ENCODE measurements at regions not wholly inside any gene's neighbourhood (a gene's known extent, or its start where the extent isn't known, plus 50 kb on each side); places are given as distances from the start of the nearest gene placed in this dataset.

GRCh38 chr14:86882818-86883217 is 1110.2 kb downstream of the GALC start:
- H3K27me3 Mint-ChIP-seq = no peaks in the 10 kb centered on the region
- ATAC-seq (ENCODE audit: low read depth) = no peak

GRCh38 chr14:86865934-86866333 is 1127.0 kb downstream of the GALC start:
- Mint-ChIP-seq H3K27me3 (no peaks in the 10 kb centered on the region), H3K4me1 (no peaks in the 10 kb centered on the region), H3K36me3 (no peaks in the 10 kb centered on the region), H3K27ac (no peak overlapping the region), H3K9me3 (peaks cover 2% of the 10 kb centered on the region), H3K4me3 (no peak overlapping the region)
- POLR2A ChIA-PET = no interaction called here
- DNase-seq (no peak), ATAC-seq (ENCODE audit: low read depth) (no peak)

More at GRCh38 chr14:86882818-86883217, 1110.2 kb downstream of the GALC start:
- Mint-ChIP-seq H3K4me1 (no peaks in the 10 kb centered on the region), H3K4me3 (no peak overlapping the region), H3K9me3 (peaks cover 7% of the 10 kb centered on the region), H3K36me3 (no peaks in the 10 kb centered on the region), H3K27ac (no peak overlapping the region)
- POLR2A ChIA-PET = no interaction called here
- no peak for DNase-seq

DNA sequence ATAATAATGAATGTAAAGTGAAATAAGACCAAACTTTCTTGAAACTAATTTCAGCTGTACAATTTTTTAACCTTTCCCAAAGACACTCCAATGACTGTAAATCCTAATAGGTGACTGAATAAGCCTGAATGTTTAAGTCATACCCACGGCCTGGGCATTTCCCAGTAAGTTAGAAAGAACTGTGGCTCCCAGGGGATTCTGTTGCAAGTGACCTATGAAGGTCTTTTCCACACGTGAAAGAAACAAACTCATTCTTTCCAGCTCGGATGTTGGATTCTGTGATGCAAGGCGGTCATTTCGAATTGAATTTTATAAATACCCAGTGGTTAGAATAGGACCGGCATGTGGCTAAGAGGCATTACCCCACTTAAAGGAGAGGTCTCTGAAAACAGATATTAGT is 1134.4 kb downstream of the GALC start:
- no peaks in the 10 kb centered on the region for H3K36me3 Mint-ChIP-seq
- H3K27me3 Mint-ChIP-seq = no peaks in the 10 kb centered on the region
- POLR2A ChIA-PET = interaction anchor here (0.6 kb wide), 1 partner anchor 338 kb away, joined by 4 read pairs; no protein-coding TSS in a partner anchor
- no peaks in the 10 kb centered on the region for H3K4me1 Mint-ChIP-seq
- no peak overlapping the region for H3K27ac Mint-ChIP-seq
- DNase-seq = no peak
- peaks cover 3% of the 10 kb centered on the region for H3K9me3 Mint-ChIP-seq
- no peak for ATAC-seq (ENCODE audit: low read depth)
- H3K4me3 Mint-ChIP-seq = no peak overlapping the region

DNA sequence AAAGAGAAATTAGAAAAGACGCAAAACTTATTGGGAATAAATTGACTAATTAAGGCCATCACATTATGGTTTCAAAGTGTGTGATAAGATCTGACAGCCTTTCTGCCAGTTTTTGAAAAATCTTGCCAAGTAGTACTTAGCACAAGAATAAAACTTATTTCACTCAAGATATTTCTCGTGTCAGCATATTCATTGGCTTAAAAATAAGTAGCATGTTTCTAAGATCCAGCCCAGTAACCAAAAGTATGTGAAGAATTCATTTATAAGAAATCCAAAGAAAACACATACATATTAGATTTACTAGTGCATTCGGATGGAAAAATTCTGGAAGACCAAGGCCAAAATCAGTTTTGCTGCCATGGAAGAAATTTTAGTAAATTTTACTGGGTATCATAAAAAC is 1135.0 kb downstream of the GALC start:
- no peak overlapping the region for H3K4me3 Mint-ChIP-seq
- H3K27me3 Mint-ChIP-seq = no peaks in the 10 kb centered on the region
- no peak for ATAC-seq (ENCODE audit: low read depth)
- POLR2A ChIA-PET = no interaction called here
- no peak overlapping the region for H3K27ac Mint-ChIP-seq
- H3K4me1 Mint-ChIP-seq = no peaks in the 10 kb centered on the region
- peaks cover 3% of the 10 kb centered on the region for H3K9me3 Mint-ChIP-seq
- DNase-seq = no peak
- no peaks in the 10 kb centered on the region for H3K36me3 Mint-ChIP-seq

- POLR2A ChIA-PET = no interaction called here
- H3K4me1 Mint-ChIP-seq = no peaks in the 10 kb centered on the region
Measured at GRCh38 chr14:86852530-86852929, 1140.5 kb downstream of the GALC start.

GRCh38 chr14:86847140-86847539 is 1145.8 kb downstream of the GALC start:
- POLR2A ChIA-PET = no interaction called here
- H3K27ac Mint-ChIP-seq = no peak overlapping the region
- H3K9me3 Mint-ChIP-seq = peaks cover 3% of the 10 kb centered on the region
- H3K27me3 Mint-ChIP-seq = no peaks in the 10 kb centered on the region
- no peaks in the 10 kb centered on the region for H3K4me1 Mint-ChIP-seq
- no peak overlapping the region for H3K4me3 Mint-ChIP-seq
- no peak for DNase-seq
- no peak for ATAC-seq (ENCODE audit: low read depth)
- H3K36me3 Mint-ChIP-seq = no peaks in the 10 kb centered on the region

More at GRCh38 chr14:86852530-86852929, 1140.5 kb downstream of the GALC start:
- Mint-ChIP-seq H3K9me3 (no peaks in the 10 kb centered on the region), H3K27ac (no peak overlapping the region), H3K36me3 (no peaks in the 10 kb centered on the region), H3K4me3 (no peak overlapping the region), H3K27me3 (no peaks in the 10 kb centered on the region)
- ATAC-seq (ENCODE audit: low read depth) = no peak
- no peak for DNase-seq

- ATAC-seq (ENCODE audit: low read depth) (no peak), DNase-seq (no peak)
- H3K27ac Mint-ChIP-seq = no peak overlapping the region
- no peaks in the 10 kb centered on the region for H3K4me1 Mint-ChIP-seq
- H3K36me3 Mint-ChIP-seq = no peaks in the 10 kb centered on the region
- H3K4me3 Mint-ChIP-seq = no peak overlapping the region
- no peaks in the 10 kb centered on the region for H3K27me3 Mint-ChIP-seq
- POLR2A ChIA-PET = no interaction called here
- H3K9me3 Mint-ChIP-seq = peaks cover 1% of the 10 kb centered on the region
Measured at GRCh38 chr14:86838363-86838762, 1154.6 kb downstream of the GALC start.

GRCh38 chr14:86826661-86827060 is 1166.3 kb downstream of the GALC start:
- ATAC-seq (ENCODE audit: low read depth) (no peak), DNase-seq (no peak)
- Mint-ChIP-seq H3K27me3 (no peaks in the 10 kb centered on the region), H3K4me3 (no peak overlapping the region), H3K36me3 (no peaks in the 10 kb centered on the region), H3K4me1 (no peaks in the 10 kb centered on the region), H3K27ac (no peak overlapping the region), H3K9me3 (no peaks in the 10 kb centered on the region)
- POLR2A ChIA-PET = no interaction called here

DNA sequence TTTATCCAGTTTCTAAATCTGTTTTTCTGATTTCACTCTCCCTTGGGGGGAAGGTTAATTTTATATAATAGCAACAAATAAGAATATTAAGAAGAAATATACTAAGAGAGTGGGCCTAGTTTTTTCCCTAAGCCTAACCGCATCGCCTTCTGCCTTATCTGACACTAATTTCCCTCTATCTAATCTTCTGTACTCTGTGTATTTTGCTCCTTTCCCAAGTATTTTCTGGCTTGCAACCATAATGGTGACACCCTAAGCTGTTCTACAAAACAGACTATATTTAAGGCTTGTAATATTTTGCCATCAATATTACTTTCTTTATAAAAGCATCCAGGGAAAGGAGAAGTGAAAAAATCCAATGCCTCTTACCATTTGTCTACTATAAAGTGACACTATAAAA is 1168.8 kb downstream of the GALC start:
- Mint-ChIP-seq H3K36me3 (no peaks in the 10 kb centered on the region), H3K27me3 (no peaks in the 10 kb centered on the region), H3K4me3 (no peak overlapping the region), H3K4me1 (no peaks in the 10 kb centered on the region), H3K9me3 (no peaks in the 10 kb centered on the region), H3K27ac (no peak overlapping the region)
- ATAC-seq (ENCODE audit: low read depth) (no peak), DNase-seq (no peak)
- POLR2A ChIA-PET = no interaction called here

DNA sequence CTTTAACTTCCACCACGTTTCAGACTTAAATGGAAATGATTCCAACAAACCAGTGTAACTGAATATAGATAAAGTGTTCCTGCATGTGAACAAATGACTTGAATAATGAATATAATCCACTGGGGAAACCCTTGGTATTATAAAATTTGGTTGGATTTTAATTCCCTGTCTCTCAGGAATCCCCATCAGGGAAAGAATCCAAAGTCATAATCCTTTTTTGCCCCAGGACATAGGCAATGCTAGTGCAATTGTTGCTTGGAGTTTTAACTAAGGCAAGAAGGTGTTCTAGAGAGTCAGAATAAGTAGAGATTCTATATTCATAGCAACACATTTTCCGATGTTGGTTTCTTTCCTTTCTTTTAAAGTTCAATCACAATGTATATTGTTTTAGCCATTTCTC is 1169.4 kb downstream of the GALC start:
- POLR2A ChIA-PET = no interaction called here
- ATAC-seq (ENCODE audit: low read depth) = no peak
- H3K4me3 Mint-ChIP-seq = no peak overlapping the region

DNA sequence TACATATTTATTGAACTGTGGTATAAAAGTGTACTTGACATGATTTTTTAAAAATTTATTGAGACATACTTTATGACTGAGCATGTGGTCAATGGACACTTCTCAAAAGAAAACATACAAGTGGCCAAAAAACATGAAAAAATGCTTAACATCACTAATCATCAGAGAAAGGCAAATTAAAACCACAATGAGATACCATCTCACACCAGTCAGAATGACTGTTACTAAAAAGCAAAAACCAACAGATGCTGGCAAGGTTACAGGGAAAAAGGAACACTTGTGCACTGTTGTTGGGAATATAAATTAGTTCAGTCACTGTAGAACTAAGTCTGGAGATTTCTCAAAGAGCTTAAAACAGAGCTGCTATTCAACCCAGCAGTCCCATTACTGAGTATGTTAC is 1177.6 kb downstream of the GALC start:
- Mint-ChIP-seq H3K9me3 (peaks cover 17% of the 10 kb centered on the region), H3K4me3 (no peak overlapping the region), H3K4me1 (no peaks in the 10 kb centered on the region), H3K36me3 (no peaks in the 10 kb centered on the region), H3K27me3 (peaks cover 2% of the 10 kb centered on the region), H3K27ac (no peak overlapping the region)
- DNase-seq (no peak), ATAC-seq (ENCODE audit: low read depth) (no peak)
- POLR2A ChIA-PET = no interaction called here

More for the DNA sequence above, 1169.4 kb downstream of the GALC start:
- H3K9me3 Mint-ChIP-seq = no peaks in the 10 kb centered on the region
- H3K27ac Mint-ChIP-seq = no peak overlapping the region
- DNase-seq = no peak
- no peaks in the 10 kb centered on the region for H3K36me3 Mint-ChIP-seq
- no peaks in the 10 kb centered on the region for H3K27me3 Mint-ChIP-seq
- H3K4me1 Mint-ChIP-seq = no peaks in the 10 kb centered on the region

- no peaks in the 10 kb centered on the region for H3K36me3 Mint-ChIP-seq
- no peaks in the 10 kb centered on the region for H3K27me3 Mint-ChIP-seq
- POLR2A ChIA-PET = no interaction called here
- no peaks in the 10 kb centered on the region for H3K9me3 Mint-ChIP-seq
- no peak overlapping the region for H3K4me3 Mint-ChIP-seq
- ATAC-seq (ENCODE audit: low read depth) (no peak), DNase-seq (no peak)
- no peaks in the 10 kb centered on the region for H3K4me1 Mint-ChIP-seq
- no peak overlapping the region for H3K27ac Mint-ChIP-seq
Measured at GRCh38 chr14:86802726-86803125, 1190.3 kb downstream of the GALC start.

- H3K27me3 Mint-ChIP-seq = no peaks in the 10 kb centered on the region
- H3K36me3 Mint-ChIP-seq = no peaks in the 10 kb centered on the region
- no peaks in the 10 kb centered on the region for H3K4me1 Mint-ChIP-seq
- H3K27ac Mint-ChIP-seq = no peak overlapping the region
- POLR2A ChIA-PET = no interaction called here
- DNase-seq = no peak
- no peaks in the 10 kb centered on the region for H3K9me3 Mint-ChIP-seq
- no peak overlapping the region for H3K4me3 Mint-ChIP-seq
- no peak for ATAC-seq (ENCODE audit: low read depth)
Measured at GRCh38 chr14:86799244-86799647, 1193.7 kb downstream of the GALC start.

GRCh38 chr14:86798330-86798729 is 1194.7 kb downstream of the GALC start:
- H3K4me3 Mint-ChIP-seq = no peak overlapping the region
- ATAC-seq (ENCODE audit: low read depth) = no peak
- no peaks in the 10 kb centered on the region for H3K36me3 Mint-ChIP-seq
- no peaks in the 10 kb centered on the region for H3K4me1 Mint-ChIP-seq
- POLR2A ChIA-PET = no interaction called here
- no peak for DNase-seq
- H3K27me3 Mint-ChIP-seq = no peaks in the 10 kb centered on the region
- no peak overlapping the region for H3K27ac Mint-ChIP-seq
- H3K9me3 Mint-ChIP-seq = no peaks in the 10 kb centered on the region

DNA sequence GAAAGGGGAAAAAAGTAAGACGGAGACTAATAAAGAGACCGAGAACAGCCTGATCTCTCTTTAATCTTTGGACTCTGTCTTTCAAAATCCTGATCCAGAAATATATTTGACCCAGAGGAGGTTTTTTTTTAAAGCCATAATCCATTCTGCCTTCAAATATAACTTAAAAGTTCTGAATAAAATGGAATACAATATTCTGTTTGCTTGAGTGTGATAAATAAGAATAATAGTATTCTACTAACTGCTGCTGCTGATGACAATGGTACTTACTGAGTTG is 1196.0 kb downstream of the GALC start:
- Mint-ChIP-seq H3K4me1 (no peaks in the 10 kb centered on the region), H3K9me3 (no peaks in the 10 kb centered on the region), H3K27ac (no peak overlapping the region), H3K27me3 (no peaks in the 10 kb centered on the region), H3K4me3 (no peak overlapping the region), H3K36me3 (no peaks in the 10 kb centered on the region)
- POLR2A ChIA-PET = no interaction called here
- DNase-seq (no peak), ATAC-seq (ENCODE audit: low read depth) (no peak)
